GM12891 (cell line): ENCODE measurements at regions not wholly inside any gene's neighbourhood (a gene's known extent, or its start where the extent isn't known, plus 50 kb on each side); places are given as distances from the start of the nearest gene placed in this dataset.
A peak's percentile ranks its signal among the peaks of the same experiment; 100 is the strongest.

Experiments used
- DNase-seq: peaks from one replicate; pipeline ENCODE4 v3.0.0; 2011; ENCODE audit warnings: low spot score; ENCODE audit not compliant: insufficient read length
- FAIRE-seq: peaks from 2 replicates; lab custom pipeline; 2011; peaks lifted over from hg19 to GRCh38; lab: Jason Lieb, UNC
- PAX5 ChIP-seq: IDR thresholded peaks from 2 replicates; pipeline ENCODE4 v1.6.1; 2011; ENCODE audit warnings: low read length, moderate library complexity, mild to moderate bottlenecking; ENCODE audit not compliant: insufficient read depth, severe bottlenecking
- POLR2A ChIP-seq: IDR thresholded peaks from 2 replicates; pipeline ENCODE4 v1.6.1; 2011; ENCODE audit warnings: low read depth, low read length, control low read depth
- POLR2AphosphoS5 ChIP-seq: IDR thresholded peaks from 2 replicates; pipeline ENCODE4 v1.6.1; 2011; ENCODE audit warnings: low read depth, low read length, control low read depth
- POU2F2 ChIP-seq: IDR thresholded peaks from 2 replicates; pipeline ENCODE4 v1.6.1; 2011; ENCODE audit warnings: low read depth, mild to moderate bottlenecking, control low read depth, low read length, moderate library complexity
- SPI1 ChIP-seq: IDR thresholded peaks from 2 replicates; pipeline ENCODE4 v1.6.1; 2011; ENCODE audit warnings: low read depth, low read length, control low read depth
- TAF1 ChIP-seq: IDR thresholded peaks from 2 replicates; pipeline ENCODE4 v1.6.1; 2011; ENCODE audit warnings: low read depth, low read length, control low read depth

DNA sequence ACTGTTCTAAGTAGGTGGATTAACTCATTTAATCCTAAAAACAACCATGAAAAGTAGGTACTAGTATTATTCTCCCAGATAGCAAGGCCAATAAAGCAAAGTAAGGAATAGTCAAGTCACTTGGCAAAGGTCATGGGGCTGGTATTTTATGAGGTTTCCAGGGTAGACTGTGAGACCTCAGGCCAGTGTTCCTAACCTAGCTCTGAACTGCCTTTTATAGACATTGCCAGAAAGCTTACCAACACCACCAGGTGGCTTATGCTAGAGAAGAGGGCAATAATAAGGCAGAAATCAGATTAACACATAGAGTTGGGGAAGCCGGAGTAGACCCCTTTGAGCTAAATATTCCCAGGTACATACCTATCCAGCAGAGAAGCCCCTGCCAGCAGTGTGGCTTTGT, 490.9 kb upstream of the TENM4 start:
- DNase-seq = no peak
- TF ChIP-seq POLR2A = no peak
- TF ChIP-seq POU2F2 = no peak
- no peak for TF ChIP-seq PAX5
- TF ChIP-seq SPI1 = no peak
- no peak for FAIRE-seq

DNA sequence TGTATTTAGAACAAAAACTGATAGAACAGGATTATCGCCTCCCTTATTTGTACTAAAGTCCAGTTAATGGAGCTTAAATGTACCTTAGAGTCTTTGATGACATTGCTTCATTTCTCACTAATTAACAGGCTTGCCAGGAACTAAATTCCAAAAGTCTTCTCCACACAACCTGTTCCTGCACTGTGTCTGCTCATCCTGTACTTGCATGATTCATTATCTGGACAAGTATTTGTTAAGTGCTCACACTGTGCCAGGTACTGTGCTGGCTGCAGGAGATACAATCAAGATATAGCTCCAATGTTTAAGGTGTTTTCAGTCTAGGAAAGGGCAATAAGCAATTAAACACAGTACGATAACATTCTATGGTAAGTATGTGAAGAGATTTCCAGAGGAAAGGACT, 485.9 kb upstream of the TENM4 start:
- DNase-seq (no peak), FAIRE-seq (no peak)
- TF ChIP-seq POU2F2 (no peak), POLR2A (no peak), PAX5 (no peak), POLR2AphosphoS5 (no peak), TAF1 (no peak), SPI1 (no peak)

DNA sequence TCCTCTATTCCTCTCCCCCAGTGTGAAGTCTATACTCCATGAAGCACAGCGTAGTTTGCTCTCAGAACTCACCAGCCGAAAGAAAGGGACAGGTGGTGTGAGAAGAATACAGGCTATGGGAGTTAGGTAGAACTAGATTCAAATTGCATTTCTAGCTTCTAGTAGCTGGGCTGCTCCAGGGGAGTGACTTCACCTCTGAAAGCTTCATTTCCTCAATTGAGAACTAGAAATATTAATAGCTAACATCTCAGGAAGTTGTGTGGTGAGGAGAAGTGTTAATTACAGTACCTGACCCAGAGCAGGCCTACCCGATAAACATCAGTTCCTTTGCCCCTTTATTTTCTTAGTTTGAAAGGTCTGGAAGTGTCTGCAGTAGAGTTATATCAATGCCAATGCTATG, 484.7 kb upstream of the TENM4 start:
- no peak for FAIRE-seq
- DNase-seq = no peak
- TF ChIP-seq POLR2A (no peak), PAX5 (no peak), TAF1 (no peak), POLR2AphosphoS5 (no peak), SPI1 (peak; percentile 64), POU2F2 (no peak)

DNA sequence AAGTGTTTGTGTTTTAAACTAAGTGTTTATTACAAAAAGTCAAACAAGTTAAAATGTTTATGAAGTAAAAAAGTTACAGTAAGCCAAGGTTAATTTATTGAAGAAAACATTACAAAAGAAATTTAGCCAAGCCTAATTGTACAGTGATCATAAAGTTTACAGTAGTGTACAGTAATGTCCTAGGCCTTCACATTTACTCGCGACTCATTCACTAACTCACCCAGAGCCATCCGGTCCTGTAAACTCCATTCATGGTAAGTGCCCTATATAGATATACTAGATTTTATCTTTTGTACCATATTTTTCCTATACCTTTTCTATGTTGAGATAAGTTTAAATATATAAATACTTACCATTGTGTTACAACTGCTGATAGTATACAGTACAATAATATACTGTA, 481.8 kb upstream of the TENM4 start:
- no peak for FAIRE-seq
- TF ChIP-seq SPI1 (no peak), POLR2AphosphoS5 (no peak), POLR2A (no peak), POU2F2 (no peak), PAX5 (no peak), TAF1 (no peak)

DNA sequence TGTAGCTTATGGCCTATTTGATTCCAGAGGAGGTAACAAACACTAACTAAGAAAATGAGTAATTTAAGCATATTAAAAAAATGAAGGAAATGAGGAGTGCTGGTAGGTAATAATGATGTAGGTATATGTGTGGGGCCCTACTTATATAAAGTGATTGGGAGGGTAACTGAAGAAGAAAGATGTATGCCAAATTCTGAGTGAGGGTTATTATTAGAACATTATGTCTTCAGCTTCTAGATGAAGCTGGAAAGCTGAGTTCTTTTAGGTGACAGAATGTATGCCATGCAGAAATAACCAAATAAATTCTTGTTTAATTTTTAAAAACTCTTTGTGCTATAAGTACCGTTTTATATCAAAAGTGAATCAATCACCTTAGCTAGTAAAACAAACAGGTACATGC, 479.6 kb upstream of the TENM4 start:
- FAIRE-seq = no peak
- no peak for TF ChIP-seq PAX5
- no peak for TF ChIP-seq POU2F2
- no peak for TF ChIP-seq SPI1
- TF ChIP-seq POLR2AphosphoS5 = no peak
- TF ChIP-seq POLR2A = no peak
- TF ChIP-seq TAF1 = no peak
- no peak for DNase-seq

More for the DNA sequence above, 481.8 kb upstream of the TENM4 start:
- no peak for DNase-seq

DNA sequence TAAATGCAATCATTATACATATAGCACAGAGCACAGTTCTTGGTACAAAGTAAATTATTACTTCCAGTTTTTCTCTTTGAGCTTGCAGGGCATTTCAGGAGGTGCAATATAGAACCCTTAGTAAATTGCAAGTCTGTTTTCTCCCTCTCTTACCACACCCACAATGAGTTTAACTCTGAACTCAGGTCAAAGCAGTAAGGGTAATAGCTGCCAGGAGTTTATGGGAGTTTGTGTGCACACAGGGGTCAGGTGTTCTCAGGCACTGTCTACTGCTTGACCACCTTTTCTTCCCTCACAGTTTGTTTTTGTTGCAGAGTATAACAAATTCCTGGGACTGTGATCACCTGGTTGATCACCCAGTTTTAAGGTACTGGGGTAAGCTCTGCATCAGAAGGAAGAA, 478.5 kb upstream of the TENM4 start:
- no peak for FAIRE-seq
- TF ChIP-seq POU2F2 (no peak), POLR2AphosphoS5 (no peak), SPI1 (no peak), PAX5 (no peak), POLR2A (no peak), TAF1 (no peak)

DNA sequence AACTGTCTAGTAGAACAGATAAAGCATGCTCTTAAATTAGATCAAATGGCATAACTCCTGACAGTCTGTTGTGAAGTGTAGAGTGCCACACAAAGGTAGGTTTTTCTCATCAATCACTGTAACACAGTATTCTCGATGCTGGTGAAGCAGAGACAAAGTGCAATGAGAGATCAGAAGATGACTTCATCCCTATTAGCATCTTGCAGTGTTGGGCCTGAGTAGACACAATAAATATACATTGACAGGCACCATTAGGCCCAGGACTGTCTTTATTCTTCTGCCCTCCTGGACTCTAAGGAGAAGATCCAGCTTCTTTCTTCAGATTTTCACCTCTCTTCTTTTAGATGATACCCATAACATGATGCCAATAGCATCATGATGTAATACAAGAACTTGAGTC, 478.0 kb upstream of the TENM4 start:
- FAIRE-seq = no peak
- no peak for DNase-seq
- TF ChIP-seq SPI1 = no peak
- TF ChIP-seq TAF1 = no peak
- no peak for TF ChIP-seq POLR2A
- no peak for TF ChIP-seq POLR2AphosphoS5
- no peak for TF ChIP-seq POU2F2
- no peak for TF ChIP-seq PAX5

More for the DNA sequence above, 478.5 kb upstream of the TENM4 start:
- no peak for DNase-seq

DNA sequence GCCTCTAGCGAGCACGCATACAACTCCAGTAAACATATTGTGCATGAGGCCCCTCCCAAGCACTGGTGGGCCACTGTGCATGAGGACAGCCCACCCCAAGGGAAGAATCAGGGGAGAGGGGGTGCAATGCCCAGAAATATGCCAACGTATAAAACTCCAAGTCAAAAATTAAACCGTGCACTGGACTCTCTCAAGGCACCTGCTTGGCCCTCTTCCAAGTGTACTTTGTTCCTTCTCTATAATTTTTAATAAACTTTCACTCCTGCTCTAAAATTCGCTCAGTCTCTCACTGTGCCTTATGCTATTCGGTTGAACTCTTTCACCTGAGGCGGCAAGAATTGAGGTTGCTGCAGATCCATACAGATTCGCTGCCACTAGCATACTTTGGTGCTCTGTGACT, 465.3 kb upstream of the TENM4 start:
- FAIRE-seq (no peak), DNase-seq (no peak)
- TF ChIP-seq PAX5 = no peak
- no peak for TF ChIP-seq POLR2A
- no peak for TF ChIP-seq TAF1
- no peak for TF ChIP-seq SPI1

DNA sequence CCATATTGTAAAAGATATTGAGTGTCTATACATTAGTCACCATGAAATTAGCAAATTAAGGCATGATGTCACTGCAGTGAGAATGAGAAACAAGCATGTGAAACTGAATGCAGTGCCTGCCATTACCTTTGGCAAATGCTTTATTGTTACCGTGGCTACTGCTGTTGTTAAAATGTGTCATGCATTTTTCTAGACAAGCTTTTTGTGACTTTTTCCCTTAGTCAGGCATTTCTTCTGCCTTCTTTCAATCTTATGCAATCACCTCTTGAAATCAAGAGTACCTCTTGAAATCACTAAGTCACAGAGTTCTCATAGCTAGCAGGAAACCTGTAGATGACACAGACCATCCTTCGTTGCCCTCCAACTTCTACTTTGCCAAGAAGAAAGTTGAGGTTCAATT, 461.7 kb upstream of the TENM4 start:
- no peak for TF ChIP-seq POLR2AphosphoS5
- FAIRE-seq = no peak
- DNase-seq = no peak

DNA sequence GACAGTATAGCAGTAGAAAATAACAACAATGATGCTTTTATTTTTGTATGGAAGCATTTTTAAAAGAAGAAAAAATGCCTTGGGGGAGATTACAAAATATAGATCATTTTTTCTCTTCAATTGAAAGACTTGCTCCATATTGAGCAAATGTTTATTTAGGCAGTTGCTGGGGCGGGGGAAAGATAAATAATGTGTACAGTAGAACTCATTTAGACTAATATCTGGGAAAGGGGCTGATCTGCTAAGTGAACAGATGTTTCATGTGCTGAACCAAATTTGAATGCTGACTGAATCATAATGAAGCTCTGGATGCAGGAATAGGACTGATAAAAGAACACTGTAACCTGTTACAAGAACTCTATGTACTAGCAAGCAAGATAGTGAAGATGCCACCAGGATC, 457.1 kb upstream of the TENM4 start:
- TF ChIP-seq POU2F2 = no peak
- no peak for TF ChIP-seq SPI1
- TF ChIP-seq PAX5 = no peak
- no peak for TF ChIP-seq POLR2AphosphoS5
- no peak for TF ChIP-seq POLR2A
- no peak for TF ChIP-seq TAF1
- DNase-seq = no peak
- FAIRE-seq = no peak

DNA sequence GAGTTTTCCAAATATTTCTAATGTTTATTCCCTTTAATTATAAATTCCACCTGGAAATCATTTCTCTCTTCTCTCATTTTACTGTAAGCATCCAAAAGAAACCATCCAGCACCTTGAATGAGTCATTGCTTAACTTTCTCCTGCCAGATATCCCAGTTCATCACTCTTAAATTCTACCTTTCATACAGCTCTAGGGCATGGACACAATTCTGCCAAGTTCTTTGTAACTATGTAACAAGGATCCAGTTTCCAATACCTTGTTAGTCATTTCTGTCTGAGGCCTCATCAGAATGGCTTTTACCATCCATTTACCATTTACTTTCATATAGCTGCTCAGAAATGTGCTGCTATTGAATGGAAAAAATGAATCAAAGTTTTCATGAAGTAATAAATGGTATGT, 455.4 kb upstream of the TENM4 start:
- FAIRE-seq = no peak
- TF ChIP-seq SPI1 (no peak), POU2F2 (no peak), POLR2AphosphoS5 (no peak), TAF1 (no peak), PAX5 (no peak), POLR2A (no peak)
- no peak for DNase-seq

DNA sequence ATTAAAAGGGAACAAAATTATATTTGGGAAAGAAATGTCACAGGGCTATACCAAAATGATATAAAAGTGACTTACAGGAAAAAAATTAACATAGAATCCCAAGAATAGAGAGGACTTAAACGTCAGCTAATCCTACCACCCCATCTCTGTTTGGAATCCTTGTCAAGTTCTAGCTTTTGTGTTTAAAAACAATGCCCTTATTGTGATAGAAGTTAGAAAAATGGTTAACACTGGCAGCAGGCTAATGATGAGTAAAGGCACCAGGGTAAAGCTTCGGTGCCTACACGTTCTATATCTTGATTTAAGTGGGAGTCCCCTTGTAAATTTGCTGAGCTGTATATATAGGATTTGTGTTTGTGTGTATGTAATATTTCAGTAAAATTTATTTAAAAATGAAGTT, 453.3 kb upstream of the TENM4 start:
- DNase-seq (no peak), FAIRE-seq (no peak)
- TF ChIP-seq SPI1 (no peak), POLR2AphosphoS5 (no peak), PAX5 (no peak), POU2F2 (no peak), POLR2A (no peak), TAF1 (no peak)
